ENCODE measurements at regions not wholly inside any gene's neighbourhood (a gene's known extent, or its start where the extent isn't known, plus 50 kb on each side); places are given as distances from the start of the nearest gene placed in this dataset.

GRCh38 chr17:83194761-83195329 lies 115.4 kb downstream of the METRNL start:
- H3K36me3 ChIP-seq (ENCODE audit: control insufficient read depth in 2 of 2, insufficient read depth in 2 of 2, low read length in 2 of 2) = no peaks in the 10 kb centered on the region
- peaks cover 25% of the 10 kb centered on the region for H3K4me1 ChIP-seq (ENCODE audit: control insufficient read depth, insufficient read depth, low read length)
- no peak overlapping the region for H3K27ac ChIP-seq (ENCODE audit: low read length)
- no peaks in the 10 kb centered on the region for H3K27me3 ChIP-seq (ENCODE audit: control insufficient read depth in 1 of 2, insufficient read depth in 2 of 2, low read length in 2 of 2)
- no peak overlapping the region for H3K4me3 ChIP-seq (ENCODE audit: low read length in 2 of 2)
- no peaks in the 10 kb centered on the region for H3K9me3 ChIP-seq (ENCODE audit: control insufficient read depth in 2 of 2, low read length in 2 of 2)
- H3K9ac ChIP-seq (ENCODE audit: low read length in 2 of 2) = no peak overlapping the region

- no peaks in the 10 kb centered on the region for H3K27me3 ChIP-seq (ENCODE audit: control insufficient read depth in 1 of 2, insufficient read depth in 2 of 2, low read length in 2 of 2)
- no peak overlapping the region for H3K4me3 ChIP-seq (ENCODE audit: low read length in 2 of 2)
- peaks cover 21% of the 10 kb centered on the region for H3K4me1 ChIP-seq (ENCODE audit: control insufficient read depth, insufficient read depth, low read length)
- H3K9ac ChIP-seq (ENCODE audit: low read length in 2 of 2) = no peak overlapping the region
- no peaks in the 10 kb centered on the region for H3K36me3 ChIP-seq (ENCODE audit: control insufficient read depth in 2 of 2, insufficient read depth in 2 of 2, low read length in 2 of 2)
- no peak overlapping the region for H3K27ac ChIP-seq (ENCODE audit: low read length)
- H3K9me3 ChIP-seq (ENCODE audit: control insufficient read depth in 2 of 2, low read length in 2 of 2) = no peaks in the 10 kb centered on the region
These were observed 116.1 kb downstream of the METRNL start for GRCh38 chr17:83195330-83196023.

- Histone ChIP-seq H3K9ac (ENCODE audit: low read length in 2 of 2) (no peak overlapping the region), H3K9me3 (ENCODE audit: control insufficient read depth in 2 of 2, low read length in 2 of 2) (no peaks in the 10 kb centered on the region), H3K4me1 (ENCODE audit: control insufficient read depth, insufficient read depth, low read length) (peaks cover 20% of the 10 kb centered on the region), H3K27me3 (ENCODE audit: control insufficient read depth in 1 of 2, insufficient read depth in 2 of 2, low read length in 2 of 2) (no peaks in the 10 kb centered on the region), H3K27ac (ENCODE audit: low read length) (no peak overlapping the region), H3K36me3 (ENCODE audit: control insufficient read depth in 2 of 2, insufficient read depth in 2 of 2, low read length in 2 of 2) (no peaks in the 10 kb centered on the region), H3K4me3 (ENCODE audit: low read length in 2 of 2) (no peak overlapping the region)
These were observed 116.6 kb downstream of the METRNL start for GRCh38 chr17:83196024-83196365.

DNA sequence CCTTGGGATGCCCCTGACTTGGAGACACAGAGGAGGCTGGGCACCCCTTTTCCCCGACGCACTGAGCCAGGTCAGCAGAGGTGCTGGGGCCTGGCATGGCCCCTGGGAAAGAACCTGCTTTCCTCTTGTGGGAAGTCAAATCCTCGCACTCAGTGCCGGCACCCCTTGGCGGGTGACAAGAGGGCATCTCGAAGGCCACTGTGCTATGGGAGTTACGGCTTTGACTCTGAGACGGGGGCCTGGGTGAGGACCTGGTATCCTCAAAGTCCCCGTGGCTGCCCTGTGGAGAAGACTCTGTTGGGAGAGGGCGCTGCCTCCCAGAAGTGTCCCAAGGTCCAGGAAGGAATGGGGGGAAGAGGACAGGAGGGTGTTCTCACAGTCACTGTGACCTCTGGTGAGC lies 117.0 kb downstream of the METRNL start:
- H3K9me3 ChIP-seq (ENCODE audit: control insufficient read depth in 2 of 2, low read length in 2 of 2) = no peaks in the 10 kb centered on the region
- no peak overlapping the region for H3K27ac ChIP-seq (ENCODE audit: low read length)
- H3K4me1 ChIP-seq (ENCODE audit: control insufficient read depth, insufficient read depth, low read length) = peaks cover 20% of the 10 kb centered on the region
- no peaks in the 10 kb centered on the region for H3K36me3 ChIP-seq (ENCODE audit: control insufficient read depth in 2 of 2, insufficient read depth in 2 of 2, low read length in 2 of 2)
- no peak overlapping the region for H3K4me3 ChIP-seq (ENCODE audit: low read length in 2 of 2)
- H3K9ac ChIP-seq (ENCODE audit: low read length in 2 of 2) = no peak overlapping the region
- H3K27me3 ChIP-seq (ENCODE audit: control insufficient read depth in 1 of 2, insufficient read depth in 2 of 2, low read length in 2 of 2) = no peaks in the 10 kb centered on the region

- no peaks in the 10 kb centered on the region for H3K36me3 ChIP-seq (ENCODE audit: control insufficient read depth in 2 of 2, insufficient read depth in 2 of 2, low read length in 2 of 2)
- H3K4me1 ChIP-seq (ENCODE audit: control insufficient read depth, insufficient read depth, low read length) = peaks cover 25% of the 10 kb centered on the region
- no peak overlapping the region for H3K27ac ChIP-seq (ENCODE audit: low read length)
These were observed 117.8 kb downstream of the METRNL start for GRCh38 chr17:83196973-83197880.

GRCh38 chr17:83198366-83199341 lies 119.2 kb downstream of the METRNL start:
- no peak overlapping the region for H3K27ac ChIP-seq (ENCODE audit: low read length)

More at GRCh38 chr17:83196973-83197880, 117.8 kb downstream of the METRNL start:
- Histone ChIP-seq H3K9ac (ENCODE audit: low read length in 2 of 2) (no peak overlapping the region), H3K27me3 (ENCODE audit: control insufficient read depth in 1 of 2, insufficient read depth in 2 of 2, low read length in 2 of 2) (no peaks in the 10 kb centered on the region), H3K4me3 (ENCODE audit: low read length in 2 of 2) (no peak overlapping the region), H3K9me3 (ENCODE audit: control insufficient read depth in 2 of 2, low read length in 2 of 2) (no peaks in the 10 kb centered on the region)

GRCh38 chr17:83199500-83200201 lies 120.2 kb downstream of the METRNL start:
- peaks cover 28% of the 10 kb centered on the region for H3K4me1 ChIP-seq (ENCODE audit: control insufficient read depth, insufficient read depth, low read length)
- no peak overlapping the region for H3K9ac ChIP-seq (ENCODE audit: low read length in 2 of 2)
- no peaks in the 10 kb centered on the region for H3K9me3 ChIP-seq (ENCODE audit: control insufficient read depth in 2 of 2, low read length in 2 of 2)
- H3K27ac ChIP-seq (ENCODE audit: low read length) = peak overlapping the region; percentile 37
- no peak overlapping the region for H3K4me3 ChIP-seq (ENCODE audit: low read length in 2 of 2)
- no peaks in the 10 kb centered on the region for H3K36me3 ChIP-seq (ENCODE audit: control insufficient read depth in 2 of 2, insufficient read depth in 2 of 2, low read length in 2 of 2)
- no peaks in the 10 kb centered on the region for H3K27me3 ChIP-seq (ENCODE audit: control insufficient read depth in 1 of 2, insufficient read depth in 2 of 2, low read length in 2 of 2)

More at GRCh38 chr17:83198366-83199341, 119.2 kb downstream of the METRNL start:
- H3K27me3 ChIP-seq (ENCODE audit: control insufficient read depth in 1 of 2, insufficient read depth in 2 of 2, low read length in 2 of 2) = no peaks in the 10 kb centered on the region
- H3K4me3 ChIP-seq (ENCODE audit: low read length in 2 of 2) = no peak overlapping the region
- peaks cover 25% of the 10 kb centered on the region for H3K4me1 ChIP-seq (ENCODE audit: control insufficient read depth, insufficient read depth, low read length)
- H3K9ac ChIP-seq (ENCODE audit: low read length in 2 of 2) = no peak overlapping the region
- no peaks in the 10 kb centered on the region for H3K36me3 ChIP-seq (ENCODE audit: control insufficient read depth in 2 of 2, insufficient read depth in 2 of 2, low read length in 2 of 2)
- H3K9me3 ChIP-seq (ENCODE audit: control insufficient read depth in 2 of 2, low read length in 2 of 2) = no peaks in the 10 kb centered on the region

- no peaks in the 10 kb centered on the region for H3K36me3 ChIP-seq (ENCODE audit: control insufficient read depth in 2 of 2, insufficient read depth in 2 of 2, low read length in 2 of 2)
- H3K27me3 ChIP-seq (ENCODE audit: control insufficient read depth in 1 of 2, insufficient read depth in 2 of 2, low read length in 2 of 2) = no peaks in the 10 kb centered on the region
- H3K4me1 ChIP-seq (ENCODE audit: control insufficient read depth, insufficient read depth, low read length) = peaks cover 23% of the 10 kb centered on the region
- no peak overlapping the region for H3K4me3 ChIP-seq (ENCODE audit: low read length in 2 of 2)
- H3K9me3 ChIP-seq (ENCODE audit: control insufficient read depth in 2 of 2, low read length in 2 of 2) = no peaks in the 10 kb centered on the region
- no peak overlapping the region for H3K9ac ChIP-seq (ENCODE audit: low read length in 2 of 2)
- H3K27ac ChIP-seq (ENCODE audit: low read length) = peak overlapping the region; percentile 37
These were observed 120.9 kb downstream of the METRNL start for GRCh38 chr17:83200231-83200699.

DNA sequence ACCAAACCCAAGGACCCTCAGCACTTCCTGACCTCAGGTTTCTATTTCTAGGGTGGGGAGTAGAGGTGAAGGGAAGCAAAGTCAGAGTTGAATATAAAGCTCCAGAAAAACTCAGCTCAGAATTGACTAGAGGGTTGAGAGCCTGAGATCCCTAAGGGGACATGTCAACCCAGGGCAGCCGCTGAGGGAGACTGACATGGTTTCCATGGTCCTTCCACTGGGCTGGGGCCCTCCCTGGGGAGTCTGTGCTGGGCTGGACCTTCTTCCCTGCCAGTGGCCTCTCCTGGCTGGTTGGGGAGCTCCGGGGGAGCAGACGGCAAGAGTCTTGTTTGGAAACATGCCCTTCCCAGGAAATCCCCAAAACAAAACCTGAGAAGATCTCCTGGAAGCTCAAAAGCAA lies 121.3 kb downstream of the METRNL start:
- peak overlapping the region; percentile 37 for H3K27ac ChIP-seq (ENCODE audit: low read length)

More for the DNA sequence above, 121.3 kb downstream of the METRNL start:
- no peaks in the 10 kb centered on the region for H3K36me3 ChIP-seq (ENCODE audit: control insufficient read depth in 2 of 2, insufficient read depth in 2 of 2, low read length in 2 of 2)
- no peaks in the 10 kb centered on the region for H3K27me3 ChIP-seq (ENCODE audit: control insufficient read depth in 1 of 2, insufficient read depth in 2 of 2, low read length in 2 of 2)
- no peak overlapping the region for H3K9ac ChIP-seq (ENCODE audit: low read length in 2 of 2)
- H3K9me3 ChIP-seq (ENCODE audit: control insufficient read depth in 2 of 2, low read length in 2 of 2) = no peaks in the 10 kb centered on the region
- H3K4me1 ChIP-seq (ENCODE audit: control insufficient read depth, insufficient read depth, low read length) = peaks cover 18% of the 10 kb centered on the region
- no peak overlapping the region for H3K4me3 ChIP-seq (ENCODE audit: low read length in 2 of 2)
